Ishikawa (cell line): ENCODE measurements at regions not wholly inside any gene's neighbourhood (a gene's known extent, or its start where the extent isn't known, plus 50 kb on each side); places are given as distances from the start of the nearest gene placed in this dataset.

Source experiments
- CREB1 ChIP-seq: IDR thresholded peaks from 2 replicates; pipeline ENCODE4 v1.6.1; 2012; ENCODE audit warnings: low read depth
- EGR1 ChIP-seq: IDR thresholded peaks from 2 replicates; pipeline ENCODE4 v1.6.1; 2012
- EP300 ChIP-seq: IDR thresholded peaks from 2 replicates; pipeline ENCODE4 v1.6.1; 2012; ENCODE audit warnings: borderline replicate concordance
- FOXM1 ChIP-seq: IDR thresholded peaks from 2 replicates; pipeline ENCODE4 v1.6.1; 2012; ENCODE audit warnings: low read depth, borderline replicate concordance
- MAX ChIP-seq: IDR thresholded peaks from 2 replicates; pipeline ENCODE4 v1.6.1; 2012
- NFIC ChIP-seq: IDR thresholded peaks from 2 replicates; pipeline ENCODE4 v1.6.1; 2012
- RAD21 ChIP-seq: IDR thresholded peaks from 2 replicates; pipeline ENCODE4 v1.6.1; 2012; ENCODE audit warnings: low read depth
- REST ChIP-seq: IDR thresholded peaks from 2 replicates; pipeline ENCODE4 v1.6.1; 2012; ENCODE audit warnings: low read depth, mild to moderate bottlenecking
- TAF1 ChIP-seq: IDR thresholded peaks from 2 replicates; pipeline ENCODE4 v1.6.1; 2012; ENCODE audit warnings: low read depth, mild to moderate bottlenecking
- TCF12 ChIP-seq: IDR thresholded peaks from 2 replicates; pipeline ENCODE4 v1.6.1; 2012; ENCODE audit warnings: low read depth
- TEAD4 ChIP-seq: IDR thresholded peaks from 2 replicates; pipeline ENCODE4 v1.6.1; 2012
- USF1 ChIP-seq: IDR thresholded peaks from 2 replicates; pipeline ENCODE4 v1.6.1; 2012
- YY1 ChIP-seq: IDR thresholded peaks from 2 replicates; pipeline ENCODE4 v1.6.1; 2012; ENCODE audit warnings: low read depth
- ZBTB7A ChIP-seq: IDR thresholded peaks from 2 replicates; pipeline ENCODE4 v1.6.1; 2012; ENCODE audit warnings: low read depth

- no peak for TF ChIP-seq NFIC
- no peak for TF ChIP-seq TAF1
- TF ChIP-seq TCF12 = no peak
- no peak for TF ChIP-seq REST
- no peak for TF ChIP-seq RAD21
- no peak for TF ChIP-seq EP300
- no peak for TF ChIP-seq USF1
- no peak for TF ChIP-seq FOXM1
- no peak for TF ChIP-seq MAX
- TF ChIP-seq CREB1 = no peak
- no peak for TF ChIP-seq ZBTB7A
- TF ChIP-seq YY1 = no peak
- TF ChIP-seq TEAD4 = no peak
- TF ChIP-seq EGR1 = no peak
These were observed 99.4 kb downstream of the SLC35B3 start for GRCh38 chr6:8335896-8336295.
